Activated CD4-positive, alpha-beta T cell treated with anti-CD3 and anti-CD28 coated beads for 48 hours (primary cell): ENCODE measurements at regions not wholly inside any gene's neighbourhood (a gene's known extent, or its start where the extent isn't known, plus 50 kb on each side); places are given as distances from the start of the nearest gene placed in this dataset.
"Not testable (repeated sequence)": the region's sequence is repeated elsewhere in the genome, so short reads cannot be mapped to it uniquely, and the experiment has no call there.

Experiments
- DNase-seq: peaks from one replicate; pipeline ENCODE4 v3.0.0-alpha.2; 2020

- DNase-seq = no peak
These were observed 99.7 kb upstream of the CXorf66 start for GRCh38 chrX:140064993-140065392.

DNA sequence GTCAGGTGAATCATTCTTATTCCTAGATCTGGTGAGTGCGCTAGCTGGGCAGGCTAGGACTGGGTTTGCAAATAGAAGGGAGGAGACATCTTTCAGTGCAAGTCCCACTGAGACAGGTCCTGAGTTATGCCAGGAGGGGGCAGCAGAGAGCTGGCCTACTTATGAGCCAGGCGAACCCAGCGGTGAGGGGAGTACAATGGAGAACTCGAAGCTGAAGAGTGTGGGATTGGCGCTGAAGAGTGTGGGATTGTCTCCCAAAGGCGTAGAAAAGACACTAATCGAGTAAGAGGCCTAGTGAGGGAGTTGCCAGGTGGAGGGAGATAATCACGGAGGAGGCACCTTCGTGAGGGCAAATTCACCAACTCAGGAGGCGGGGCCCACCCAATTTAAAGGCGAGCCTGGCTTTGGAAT is 91.7 kb upstream of the CXorf66 start:
- DNase-seq = peak; percentile 73

- no peak for DNase-seq
These were observed 88.5 kb upstream of the CXorf66 start for GRCh38 chrX:140053846-140054245.

DNA sequence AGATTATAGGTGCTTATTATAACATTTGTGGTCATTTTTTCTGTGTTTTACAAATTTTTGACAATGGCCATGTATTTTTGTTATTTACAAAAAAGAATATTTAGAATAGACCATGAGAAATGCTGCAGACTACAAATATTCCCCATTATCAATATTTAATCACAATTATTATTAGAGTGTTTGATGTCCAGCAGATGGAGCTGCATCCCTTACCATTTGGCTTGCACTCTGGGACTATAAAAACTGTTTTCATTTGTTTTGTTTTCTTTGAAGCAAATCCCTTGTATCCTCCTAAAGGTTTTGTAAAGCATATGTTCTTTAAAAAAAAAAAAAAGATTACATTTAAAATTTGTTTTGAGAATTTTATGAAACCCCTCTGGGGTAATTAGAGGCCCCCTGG is 85.6 kb upstream of the CXorf66 start:
- DNase-seq = no peak

- DNase-seq = no peak
These were observed 75.1 kb upstream of the CXorf66 start for GRCh38 chrX:140040386-140040785.

DNA sequence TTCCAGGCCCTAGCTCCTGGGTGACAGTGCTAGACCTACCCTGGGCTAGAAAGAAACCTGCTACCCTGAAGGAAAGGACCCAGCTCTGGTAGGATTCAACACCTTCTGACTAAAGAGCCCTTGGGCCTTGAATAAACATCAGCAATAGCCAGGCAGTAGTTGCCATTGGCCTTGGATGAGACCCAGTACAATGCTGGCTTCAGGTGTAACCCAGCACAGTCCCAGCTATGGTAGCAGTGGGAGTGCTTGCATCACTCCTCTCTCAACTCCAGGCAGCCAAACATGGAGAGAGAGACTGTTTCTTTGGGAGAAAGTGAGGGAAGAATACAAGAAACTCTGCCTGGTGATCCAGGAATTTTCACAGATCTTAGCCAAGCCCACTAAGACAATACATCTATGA is 73.5 kb upstream of the CXorf66 start:
- no peak for DNase-seq

DNA sequence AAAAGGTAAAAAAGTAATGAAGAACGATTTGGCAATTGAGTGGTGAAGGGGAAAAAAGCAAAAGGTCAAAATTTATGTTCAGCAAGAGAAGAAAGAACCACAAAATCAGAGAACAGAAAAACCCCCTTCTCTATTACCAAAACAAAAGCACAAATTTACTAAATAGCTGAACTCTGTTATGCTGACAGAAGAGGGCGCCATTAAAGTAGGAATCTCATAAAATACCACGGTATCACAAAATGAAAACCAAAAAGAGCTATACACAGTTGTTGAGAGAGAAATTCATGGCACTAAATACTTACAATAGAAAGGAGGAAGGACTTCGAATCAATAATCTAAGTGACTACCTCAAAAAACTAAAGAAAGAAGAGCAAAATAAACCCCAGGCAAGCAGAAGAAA is 69.6 kb upstream of the CXorf66 start:
- no peak for DNase-seq

DNA sequence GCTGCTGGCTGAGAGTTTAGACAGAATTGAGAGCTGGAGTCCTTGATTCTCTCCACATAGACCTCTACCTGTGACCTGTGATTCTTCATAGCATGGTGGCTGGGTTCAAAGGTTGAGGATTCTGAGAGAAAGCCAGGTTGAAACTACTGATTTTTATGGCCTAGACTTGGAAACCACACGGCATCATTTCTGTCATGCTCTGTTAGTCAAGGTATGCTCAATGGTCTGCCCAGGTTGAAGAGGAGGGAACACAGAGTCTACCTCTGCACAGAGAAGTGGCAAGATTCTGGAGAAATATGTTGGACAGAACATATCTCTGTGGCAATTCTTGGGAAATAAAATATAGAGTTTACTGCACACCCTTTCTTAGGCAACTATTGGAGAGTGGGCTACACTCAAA is 57.2 kb upstream of the CXorf66 start:
- no peak for DNase-seq

GRCh38 chrX:140019134-140019533 is 53.8 kb upstream of the CXorf66 start:
- not testable (repeated sequence) for DNase-seq
